Keratinocyte (primary cell): ENCODE measurements at regions not wholly inside any gene's neighbourhood (a gene's known extent, or its start where the extent isn't known, plus 50 kb on each side); places are given as distances from the start of the nearest gene placed in this dataset.

ENCODE experiments used
- DNase-seq: peaks from one replicate; pipeline ENCODE4 v3.0.0-alpha.2; 2011; ENCODE audit warnings: low read depth, missing footprints, low spot score
- FAIRE-seq: peaks from 2 replicates; lab custom pipeline; 2011; peaks lifted over from hg19 to GRCh38; lab: Jason Lieb, UNC
- H2AFZ ChIP-seq: 2 replicates; pipeline ENCODE4 v1.6.0; 2012; ENCODE audit warnings: low read length, control low read depth, inconsistent platforms; ENCODE audit not compliant: control insufficient read depth
- H3K27ac ChIP-seq: 2 replicates; pipeline ENCODE4 v1.5.1; 2011; ENCODE audit warnings: low read length; ENCODE audit not compliant: control insufficient read depth, insufficient read depth
- H3K27me3 ChIP-seq: 3 replicates; pipeline ENCODE4 v1.6.0; 2011; ENCODE audit warnings: low read length; ENCODE audit not compliant: control insufficient read depth, insufficient read depth; ENCODE audit errors: extremely low read depth
- H3K36me3 ChIP-seq, 2 experiments: 2 replicates in 1 of 2; 3 replicates in 1 of 2; pipeline ENCODE4 v1.5.1; 2011; ENCODE audit warnings: low read length in 2 of 2, mild to moderate bottlenecking in 1 of 2; ENCODE audit not compliant: control insufficient read depth in 2 of 2, insufficient read depth in 2 of 2; ENCODE audit errors: extremely low read depth in 1 of 2
- H3K4me1 ChIP-seq: 3 replicates; pipeline ENCODE4 v1.5.1; 2011; ENCODE audit warnings: low read length; ENCODE audit not compliant: control insufficient read depth, insufficient read depth; ENCODE audit errors: extremely low read depth
- H3K4me2 ChIP-seq: 3 replicates; pipeline ENCODE4 v1.6.0; 2011; ENCODE audit warnings: low read depth, low read length; ENCODE audit not compliant: control insufficient read depth, insufficient read depth; ENCODE audit errors: extremely low read depth
- H3K4me3 ChIP-seq, 3 experiments: fragments of 200-600 bp in 1 of 3; sonication (generic) in 1 of 3; 2 replicates in 2 of 3; 3 replicates in 1 of 3; pipeline ENCODE4 v1.5.1; 2011 to 2016; ENCODE audit warnings: low read length in 3 of 3, mild to moderate bottlenecking in 3 of 3, control low read depth in 2 of 3, inconsistent platforms in 1 of 3, low read depth in 1 of 3, mixed read lengths in 1 of 3, mixed run types in 1 of 3, moderate library complexity in 1 of 3; ENCODE audit not compliant: control insufficient read depth in 2 of 3, insufficient read depth in 2 of 3; ENCODE audit errors: extremely low read depth in 1 of 3
- H3K79me2 ChIP-seq: 2 replicates; pipeline ENCODE4 v1.6.0; 2012; ENCODE audit warnings: low read length; ENCODE audit not compliant: control insufficient read depth, insufficient read depth
- H3K9ac ChIP-seq: 3 replicates; pipeline ENCODE4 v1.6.0; 2011; ENCODE audit warnings: low read length; ENCODE audit not compliant: control insufficient read depth, insufficient read depth; ENCODE audit errors: extremely low read depth
- H3K9me1 ChIP-seq: 3 replicates; pipeline ENCODE4 v1.6.0; 2011; ENCODE audit warnings: low read length; ENCODE audit not compliant: control insufficient read depth, insufficient read depth; ENCODE audit errors: extremely low read depth
- H3K9me3 ChIP-seq: 2 replicates; pipeline ENCODE4 v1.5.1; 2012; ENCODE audit warnings: low read depth, low read length; ENCODE audit not compliant: control insufficient read depth
- H4K20me1 ChIP-seq: 3 replicates; pipeline ENCODE4 v1.6.0; 2011; ENCODE audit warnings: low read length; ENCODE audit not compliant: control insufficient read depth, insufficient read depth; ENCODE audit errors: extremely low read depth
- EZH2 ChIP-seq: IDR thresholded peaks from one replicate; pipeline ENCODE4 v1.6.1; 2012; ENCODE audit warnings: inconsistent platforms, mild to moderate bottlenecking, low read length, moderate library complexity
- dilution Hi-C: fragments of 300-500 bp; cut with MboI; formaldehyde crosslinking; loops from one replicate; pipeline ENCODE4 v1.7.0; 2020; ENCODE audit warnings: low sequenced_read_pairs; ENCODE audit not compliant: extremely low pct_ligation_motif_present
- TF ChIP-seq, protein P1 (sequence below), 3 experiments: IDR thresholded peaks in 1 of 3; conservative IDR thresholded peaks in 1 of 3; optimal IDR thresholded peaks in 1 of 3; 2 replicates in 2 of 3; 3 replicates in 1 of 3; pipeline versions ENCODE3 to v1.5.1; 2011; ENCODE audit warnings: low read length in 3 of 3, mild to moderate bottlenecking in 3 of 3, moderate library complexity in 2 of 3, control low read depth in 1 of 3, inconsistent platforms in 1 of 3; ENCODE audit not compliant: insufficient read depth in 2 of 3; ENCODE audit errors: extremely low read depth in 1 of 3

DNA sequence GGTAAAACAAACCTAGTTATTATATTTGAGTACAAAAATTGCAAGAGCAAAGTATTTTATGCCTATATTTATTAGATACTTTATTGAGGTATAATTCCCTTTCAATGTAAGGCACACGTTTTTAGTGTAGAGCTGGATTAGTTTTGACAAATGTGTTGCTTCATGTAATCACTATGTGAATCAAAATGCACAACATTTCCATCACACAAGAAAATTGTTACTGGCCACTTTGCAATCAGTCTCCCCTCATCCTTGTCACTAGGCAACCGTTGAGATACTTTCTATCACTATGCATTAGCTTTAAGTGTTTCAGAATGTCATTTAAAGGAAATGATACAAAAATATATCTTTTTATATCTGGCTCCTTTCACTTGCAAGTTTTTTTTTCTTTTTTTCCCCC, 531.0 kb downstream of the CCER1 start:
- Histone ChIP-seq H3K9me1 (no peaks in the 10 kb centered on the region), H4K20me1 (no peaks in the 10 kb centered on the region), H3K27me3 (no peaks in the 10 kb centered on the region), H2AFZ (no peak overlapping the region), H3K9me3 (no peaks in the 10 kb centered on the region), H3K4me2 (no peak overlapping the region), H3K36me3 (no peaks in the 10 kb centered on the region), H3K4me1 (no peaks in the 10 kb centered on the region), H3K9ac (no peak overlapping the region), H3K27ac (no peak overlapping the region), H3K4me3 (no peak overlapping the region), H3K79me2 (no peaks in the 10 kb centered on the region)
- FAIRE-seq (no peak), DNase-seq (no peak)
- no peak for TF ChIP-seq EZH2
- TF ChIP-seq, protein P1, sequence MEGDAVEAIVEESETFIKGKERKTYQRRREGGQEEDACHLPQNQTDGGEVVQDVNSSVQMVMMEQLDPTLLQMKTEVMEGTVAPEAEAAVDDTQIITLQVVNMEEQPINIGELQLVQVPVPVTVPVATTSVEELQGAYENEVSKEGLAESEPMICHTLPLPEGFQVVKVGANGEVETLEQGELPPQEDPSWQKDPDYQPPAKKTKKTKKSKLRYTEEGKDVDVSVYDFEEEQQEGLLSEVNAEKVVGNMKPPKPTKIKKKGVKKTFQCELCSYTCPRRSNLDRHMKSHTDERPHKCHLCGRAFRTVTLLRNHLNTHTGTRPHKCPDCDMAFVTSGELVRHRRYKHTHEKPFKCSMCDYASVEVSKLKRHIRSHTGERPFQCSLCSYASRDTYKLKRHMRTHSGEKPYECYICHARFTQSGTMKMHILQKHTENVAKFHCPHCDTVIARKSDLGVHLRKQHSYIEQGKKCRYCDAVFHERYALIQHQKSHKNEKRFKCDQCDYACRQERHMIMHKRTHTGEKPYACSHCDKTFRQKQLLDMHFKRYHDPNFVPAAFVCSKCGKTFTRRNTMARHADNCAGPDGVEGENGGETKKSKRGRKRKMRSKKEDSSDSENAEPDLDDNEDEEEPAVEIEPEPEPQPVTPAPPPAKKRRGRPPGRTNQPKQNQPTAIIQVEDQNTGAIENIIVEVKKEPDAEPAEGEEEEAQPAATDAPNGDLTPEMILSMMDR (optimal IDR thresholded peaks at IDR 0.05 in 1 of 3, IDR thresholded peaks at IDR 0.05 in 1 of 3, conservative IDR thresholded peaks at IDR 0.05 in 1 of 3; ENCODE audit: extremely low read depth in 1 of 3, insufficient read depth in 2 of 3, low read length in 3 of 3), result no peak
- dilution Hi-C loops, result no loop called here

DNA sequence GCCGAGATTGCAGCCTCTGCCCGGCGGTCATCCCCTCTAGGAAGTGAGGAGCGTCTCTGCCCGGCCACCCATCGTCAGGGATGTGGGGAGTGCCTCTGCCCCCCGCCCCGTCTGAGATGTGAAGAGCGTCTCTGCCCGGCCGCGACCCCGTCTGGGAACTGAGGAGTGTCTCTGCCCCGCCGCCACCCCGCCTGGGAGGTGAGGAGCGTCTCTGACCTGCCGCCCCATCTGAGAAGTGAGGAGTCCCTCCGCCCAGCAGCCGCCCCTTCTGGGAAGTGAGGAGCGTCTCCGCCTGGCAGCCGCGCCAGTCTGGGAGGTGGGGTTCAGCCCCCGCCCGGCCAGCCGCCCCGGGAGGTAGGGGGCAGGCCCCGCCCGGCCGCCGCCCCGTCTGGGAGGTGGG, 544.0 kb downstream of the CCER1 start:
- Histone ChIP-seq H3K4me1 (no peaks in the 10 kb centered on the region), H3K36me3 (no peaks in the 10 kb centered on the region), H3K9ac (no peak overlapping the region), H3K27me3 (no peaks in the 10 kb centered on the region), H3K27ac (no peak overlapping the region), H3K9me1 (no peaks in the 10 kb centered on the region), H3K4me2 (no peak overlapping the region), H3K4me3 (no peak overlapping the region), H3K79me2 (no peaks in the 10 kb centered on the region), H2AFZ (no peak overlapping the region), H3K9me3 (no peaks in the 10 kb centered on the region), H4K20me1 (no peaks in the 10 kb centered on the region)
- TF ChIP-seq, protein P1 (optimal IDR thresholded peaks at IDR 0.05 in 1 of 3, IDR thresholded peaks at IDR 0.05 in 1 of 3, conservative IDR thresholded peaks at IDR 0.05 in 1 of 3; ENCODE audit: extremely low read depth in 1 of 3, insufficient read depth in 2 of 3, low read length in 3 of 3), result no peak
- no peak for TF ChIP-seq EZH2
- no peak for FAIRE-seq
- dilution Hi-C loops, result no loop called here
- DNase-seq, result no peak
